ENCODE measurements at regions not wholly inside any gene's neighbourhood (a gene's known extent, or its start where the extent isn't known, plus 50 kb on each side); places are given as distances from the start of the nearest gene placed in this dataset.

- no peak for DNase-seq
Observed at GRCh38 chr2:7878786-7879482, 802.9 kb upstream of the ID2 start.

- no peak for DNase-seq
Observed at GRCh38 chr2:7879483-7879835, 802.4 kb upstream of the ID2 start.

- DNase-seq = no peak
Observed at GRCh38 chr2:7880126-7880525, 801.7 kb upstream of the ID2 start.

DNA sequence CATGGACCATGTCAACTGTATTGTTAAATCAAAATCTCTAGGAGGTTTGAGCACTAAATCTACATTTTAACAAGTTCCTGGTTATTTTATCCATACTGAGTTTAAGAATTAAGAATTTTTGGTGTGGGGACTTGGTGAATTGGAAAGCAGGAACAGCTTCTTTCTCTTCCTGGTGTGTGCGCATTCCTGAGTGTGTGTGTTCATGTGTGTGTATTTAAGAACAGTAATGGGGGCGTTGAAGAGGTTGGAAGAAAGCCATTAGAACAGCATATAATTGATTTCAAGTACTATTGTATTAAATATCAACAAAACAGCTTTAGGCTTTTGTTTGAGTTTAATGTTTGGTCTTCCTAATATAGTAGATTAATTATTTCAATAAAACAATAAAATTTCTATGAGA is 801.3 kb upstream of the ID2 start:
- DNase-seq = no peak

DNA sequence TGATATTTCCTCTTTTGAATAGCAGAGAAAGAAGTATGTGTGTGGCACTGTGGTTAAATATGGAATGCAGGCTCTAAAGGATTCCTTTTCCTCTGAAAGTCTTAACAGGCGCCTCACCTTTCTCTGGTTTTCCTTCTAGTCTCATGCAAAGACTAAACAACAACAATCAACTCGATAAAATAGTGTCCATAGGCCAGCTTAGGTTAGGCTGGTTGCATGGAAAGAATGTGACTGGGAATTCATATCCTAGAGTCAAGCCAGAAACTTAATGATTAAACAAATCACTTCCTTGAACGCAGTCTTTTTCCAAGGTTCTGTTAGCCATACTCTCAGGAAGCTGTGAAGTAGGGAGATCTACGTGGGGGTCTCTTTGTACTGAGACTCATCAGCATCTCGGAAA is 800.8 kb upstream of the ID2 start:
- no peak for DNase-seq

GRCh38 chr2:7881466-7881865 is 800.4 kb upstream of the ID2 start:
- peak; percentile 52 for DNase-seq

DNA sequence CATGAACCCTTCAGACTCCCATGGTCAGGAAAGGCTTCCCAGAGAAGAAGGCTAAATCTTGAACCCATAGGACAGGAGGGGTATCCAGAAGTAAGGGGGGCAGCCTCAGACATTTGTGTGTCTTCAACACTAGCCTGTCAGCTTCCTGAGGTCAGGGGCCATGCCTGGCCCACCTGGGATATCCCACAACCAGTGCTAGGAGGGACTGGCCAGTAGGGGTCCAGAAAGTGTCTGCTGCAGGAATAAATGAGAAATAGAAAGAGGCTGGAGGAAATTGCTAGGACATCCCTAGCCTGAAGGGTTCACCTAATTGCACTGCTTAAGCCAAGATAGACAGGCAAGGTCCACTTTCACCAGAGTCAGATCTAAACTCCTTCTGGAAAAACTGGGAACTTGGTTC is 799.6 kb upstream of the ID2 start:
- DNase-seq = no peak

- DNase-seq = no peak
Observed at GRCh38 chr2:7884338-7884737, 797.5 kb upstream of the ID2 start.

GRCh38 chr2:7886666-7887065 is 795.2 kb upstream of the ID2 start:
- DNase-seq = no peak

GRCh38 chr2:7887441-7887840 is 794.4 kb upstream of the ID2 start:
- no peak for DNase-seq

DNA sequence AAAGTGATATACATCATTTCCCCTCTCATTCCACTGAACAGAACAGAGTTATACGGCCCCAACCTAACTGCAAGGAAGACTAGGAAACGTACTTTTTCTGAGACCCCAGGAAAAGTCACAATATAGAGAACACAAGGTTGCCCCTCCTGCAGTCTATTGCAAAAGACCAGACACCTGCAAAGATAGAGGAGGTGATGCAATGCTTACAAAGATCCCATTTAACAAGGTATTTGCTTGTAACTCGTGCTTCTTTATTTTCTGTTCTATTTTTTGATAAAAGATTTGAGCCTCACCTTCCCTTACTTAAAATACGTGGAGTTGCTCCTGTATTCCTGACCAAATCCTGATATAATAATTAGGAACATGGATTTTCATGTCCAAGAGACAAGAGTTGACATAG is 793.0 kb upstream of the ID2 start:
- DNase-seq = no peak

DNA sequence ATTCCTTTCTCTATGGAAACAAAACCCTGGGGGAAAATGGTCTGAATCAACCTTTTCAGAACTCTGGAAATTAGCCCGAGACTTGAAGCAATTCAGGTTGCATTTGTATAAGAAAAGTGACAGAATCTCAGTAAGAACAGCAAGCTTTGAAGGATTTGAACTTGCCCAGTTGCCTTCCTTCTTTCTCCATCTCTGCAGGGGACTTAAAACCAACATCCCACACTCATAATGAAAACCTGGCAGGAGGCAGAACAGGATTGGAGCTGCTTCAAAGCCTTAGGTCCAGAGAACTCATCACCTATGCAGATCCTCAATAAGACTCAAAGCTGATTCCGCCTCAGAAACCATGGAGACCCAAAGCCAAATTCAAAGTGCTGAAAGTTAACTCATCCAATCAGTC is 790.5 kb upstream of the ID2 start:
- DNase-seq = no peak

GRCh38 chr2:7895289-7895688 is 786.6 kb upstream of the ID2 start:
- DNase-seq = no peak

GRCh38 chr2:7896940-7897487 is 784.8 kb upstream of the ID2 start:
- peak; percentile 29 for DNase-seq

DNA sequence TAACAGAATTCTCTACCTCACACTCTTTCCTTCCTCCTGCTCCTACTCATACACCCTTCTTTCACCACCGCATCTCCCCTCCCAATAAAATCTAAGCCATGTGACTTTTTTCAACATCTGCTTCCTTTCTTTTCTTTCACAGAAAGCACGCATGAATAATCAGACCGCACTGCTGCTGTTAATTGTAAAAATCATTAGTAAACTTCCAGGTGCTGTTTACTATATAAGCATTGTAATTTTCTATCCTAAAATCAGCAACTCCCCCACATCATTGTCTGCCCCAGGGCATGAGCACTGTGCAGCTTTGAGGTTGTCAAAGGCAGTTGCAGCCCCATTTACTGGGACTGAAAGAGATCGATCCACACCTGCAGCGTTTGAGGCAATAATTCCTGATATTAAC is 782.6 kb upstream of the ID2 start:
- DNase-seq = no peak

DNA sequence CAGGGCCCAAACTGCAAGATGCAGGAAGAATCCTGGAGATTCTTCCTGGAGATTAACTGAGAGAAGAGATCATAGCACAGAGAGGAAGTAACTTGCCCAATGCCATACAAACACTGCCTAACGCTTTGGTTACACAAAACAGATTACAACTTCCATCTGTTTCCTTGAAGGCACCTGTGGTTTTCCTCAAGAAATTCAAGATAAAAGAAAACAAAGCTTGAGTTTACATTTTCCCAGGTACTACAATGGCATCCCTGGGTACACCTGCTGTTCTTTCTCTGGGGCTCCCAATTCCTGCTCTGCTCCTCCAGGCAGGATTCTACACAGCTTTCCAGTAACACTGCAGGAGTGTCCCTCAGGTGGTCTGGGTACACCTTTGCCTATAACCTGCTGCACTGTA is 781.9 kb upstream of the ID2 start:
- DNase-seq = peak; percentile 20

- DNase-seq = peak; percentile 70
Observed at GRCh38 chr2:7900593-7900992, 781.3 kb upstream of the ID2 start.

DNA sequence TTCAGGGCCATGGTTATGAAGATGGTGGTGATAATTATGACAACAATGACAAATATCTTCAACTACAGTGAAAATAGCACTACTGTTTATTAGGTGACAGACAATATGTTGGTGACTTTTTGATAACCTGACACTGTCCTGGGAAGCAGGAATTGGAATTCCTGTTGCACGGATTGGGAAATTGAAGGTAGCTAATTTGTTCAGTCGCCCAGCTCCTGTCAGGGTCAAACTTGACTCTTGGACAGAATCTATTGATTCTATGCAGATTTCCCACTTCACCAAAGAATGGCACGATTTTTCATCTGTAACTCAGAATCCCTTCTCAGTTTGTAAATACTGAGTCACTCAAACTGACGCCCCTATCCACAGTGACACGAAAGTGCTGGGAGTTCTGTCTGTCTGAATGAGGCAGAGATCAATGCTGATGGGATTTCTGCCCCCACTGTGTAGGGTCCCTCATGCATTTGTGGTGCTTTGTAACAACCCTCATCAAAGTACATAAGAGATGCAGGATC is 779.5 kb upstream of the ID2 start:
- no peak for DNase-seq

GRCh38 chr2:7904319-7904718 is 777.5 kb upstream of the ID2 start:
- no peak for DNase-seq

DNA sequence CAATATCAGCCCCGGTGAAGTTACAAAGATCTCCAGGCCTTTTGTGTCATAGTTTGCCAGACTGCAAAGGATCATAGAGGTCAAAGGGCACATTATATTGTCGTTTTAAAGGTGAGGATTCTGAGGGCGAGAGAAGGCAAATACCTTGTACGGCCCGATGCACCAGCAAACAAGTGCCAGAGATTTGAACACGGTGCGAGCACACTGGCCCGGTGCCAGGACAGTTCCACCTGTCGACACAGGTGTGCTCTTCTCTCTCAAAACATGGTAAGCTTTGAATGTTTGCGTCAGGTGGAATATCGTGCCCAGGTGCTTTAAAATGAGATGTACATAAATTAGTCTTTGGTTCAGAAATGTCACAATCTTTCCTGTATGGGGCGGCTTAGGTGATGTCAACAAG is 776.1 kb upstream of the ID2 start:
- DNase-seq = no peak

DNA sequence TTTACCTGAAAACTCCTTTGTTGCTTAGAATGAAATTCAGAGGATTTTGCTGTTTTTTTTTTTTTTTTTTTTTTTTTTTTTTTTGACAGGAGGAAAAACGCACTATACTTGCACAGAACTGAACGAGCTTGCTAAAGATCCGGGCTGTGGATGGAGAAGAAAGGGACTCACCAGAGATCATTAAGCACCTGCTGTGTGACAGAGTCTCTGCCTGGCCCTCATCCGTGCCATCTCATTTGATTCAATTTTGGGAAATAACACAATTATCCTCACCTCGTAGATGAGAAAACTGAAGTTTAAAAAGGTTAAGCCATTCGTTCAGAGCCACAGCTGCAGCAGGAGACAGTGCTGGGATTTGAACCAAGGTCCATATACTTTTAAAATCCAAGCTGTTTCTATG is 775.4 kb upstream of the ID2 start:
- DNase-seq = no peak

- DNase-seq = no peak
Observed at GRCh38 chr2:7907041-7907440, 774.8 kb upstream of the ID2 start.

- no peak for DNase-seq
Observed at GRCh38 chr2:7910752-7911151, 771.1 kb upstream of the ID2 start.

DNA sequence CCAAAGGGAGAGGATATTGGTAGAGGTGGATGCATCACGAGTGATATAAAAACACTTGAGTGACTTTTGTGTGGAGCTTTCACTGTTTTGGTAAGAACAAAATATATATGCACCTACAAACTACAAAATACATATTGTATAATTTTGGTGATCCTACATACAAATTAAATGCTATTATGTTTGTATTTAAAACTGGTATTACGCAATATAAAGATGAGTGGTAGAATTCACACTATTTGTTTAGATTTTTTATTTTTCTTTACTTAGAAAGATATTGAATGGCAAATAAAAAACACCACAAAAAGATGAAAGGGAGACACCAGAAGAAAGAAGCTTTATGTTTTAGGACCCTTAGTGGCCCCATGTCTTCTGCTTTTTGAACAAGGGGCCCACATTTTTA is 770.7 kb upstream of the ID2 start:
- no peak for DNase-seq

- DNase-seq = no peak
Observed at GRCh38 chr2:7913974-7914373, 767.9 kb upstream of the ID2 start.
